ENCODE measurements at regions not wholly inside any gene's neighbourhood (a gene's known extent, or its start where the extent isn't known, plus 50 kb on each side); places are given as distances from the start of the nearest gene placed in this dataset.
"Not testable (repeated sequence)": the region's sequence is repeated elsewhere in the genome, so short reads cannot be mapped to it uniquely, and the experiment has no call there.

GRCh38 chr20:28562899-28563521 is 2694.5 kb upstream of the DEFB115 start:
- not testable (repeated sequence) for TF ChIP-seq ZBTB11 (CRISPR knock-in tag; IDR thresholded peaks at IDR 0.05); RAD21 (IDR thresholded peaks at IDR 0.05; ENCODE audit: insufficient read depth, low read depth, low read length); JUND (IDR thresholded peaks at IDR 0.05; ENCODE audit: low read depth, low read length); POLR2A (IDR thresholded peaks at IDR 0.05; ENCODE audit: low read depth, low read length)
- TF ChIP-seq, protein P1, sequence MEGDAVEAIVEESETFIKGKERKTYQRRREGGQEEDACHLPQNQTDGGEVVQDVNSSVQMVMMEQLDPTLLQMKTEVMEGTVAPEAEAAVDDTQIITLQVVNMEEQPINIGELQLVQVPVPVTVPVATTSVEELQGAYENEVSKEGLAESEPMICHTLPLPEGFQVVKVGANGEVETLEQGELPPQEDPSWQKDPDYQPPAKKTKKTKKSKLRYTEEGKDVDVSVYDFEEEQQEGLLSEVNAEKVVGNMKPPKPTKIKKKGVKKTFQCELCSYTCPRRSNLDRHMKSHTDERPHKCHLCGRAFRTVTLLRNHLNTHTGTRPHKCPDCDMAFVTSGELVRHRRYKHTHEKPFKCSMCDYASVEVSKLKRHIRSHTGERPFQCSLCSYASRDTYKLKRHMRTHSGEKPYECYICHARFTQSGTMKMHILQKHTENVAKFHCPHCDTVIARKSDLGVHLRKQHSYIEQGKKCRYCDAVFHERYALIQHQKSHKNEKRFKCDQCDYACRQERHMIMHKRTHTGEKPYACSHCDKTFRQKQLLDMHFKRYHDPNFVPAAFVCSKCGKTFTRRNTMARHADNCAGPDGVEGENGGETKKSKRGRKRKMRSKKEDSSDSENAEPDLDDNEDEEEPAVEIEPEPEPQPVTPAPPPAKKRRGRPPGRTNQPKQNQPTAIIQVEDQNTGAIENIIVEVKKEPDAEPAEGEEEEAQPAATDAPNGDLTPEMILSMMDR (IDR thresholded peaks at IDR 0.05 in 2 of 3, conservative IDR thresholded peaks at IDR 0.05 in 1 of 3; ENCODE audit: control insufficient read depth in 2 of 3, extremely low read depth in 1 of 3, insufficient read depth in 1 of 3, low read depth in 3 of 3, low read length in 3 of 3), result not testable (repeated sequence)
